ENCODE measurements at regions not wholly inside any gene's neighbourhood (a gene's known extent, or its start where the extent isn't known, plus 50 kb on each side); places are given as distances from the start of the nearest gene placed in this dataset.

- ChIA-PET POLR2A (no interaction called here), CTCF (no interaction called here)
- Histone ChIP-seq H3K9me3 (ENCODE audit: control insufficient read depth, insufficient read depth, low read depth, low read length) (no peaks in the 10 kb centered on the region), H3K4me1 (ENCODE audit: control insufficient read depth, insufficient read depth, low read length) (no peaks in the 10 kb centered on the region), H3K4me3 (ENCODE audit: low read depth, low read length) (no peak overlapping the region), H3K36me3 (ENCODE audit: control insufficient read depth in 2 of 2, insufficient read depth in 1 of 2, low read length in 2 of 2) (no peaks in the 10 kb centered on the region), H3K27ac (ENCODE audit: extremely low read depth, low read depth, low read length) (no peak overlapping the region)
- no peak for TF ChIP-seq ZNF292 (tag by site-specific recombination; IDR thresholded peaks at IDR 0.05; ENCODE audit: borderline replicate concordance, low read depth)
- TF ChIP-seq ATF2 (tag by site-specific recombination; IDR thresholded peaks at IDR 0.05; ENCODE audit: low read depth), result no peak
- no peak for TF ChIP-seq ZNF354C (tag by site-specific recombination; IDR thresholded peaks at IDR 0.05; ENCODE audit: borderline replicate concordance, low read depth)
- TF ChIP-seq ZBTB6 (tag by site-specific recombination; IDR thresholded peaks at IDR 0.05), result no peak
- TF ChIP-seq ZNF433 (tag by site-specific recombination; IDR thresholded peaks at IDR 0.05; ENCODE audit: low read depth), result no peak
- TF ChIP-seq ZNF394 (tag by site-specific recombination; IDR thresholded peaks at IDR 0.05; ENCODE audit: borderline replicate concordance), result no peak
- no peak for TF ChIP-seq ZNF341 (tag by site-specific recombination; IDR thresholded peaks at IDR 0.05; ENCODE audit: low read depth)
- no peak for TF ChIP-seq ZNF561 (tag by site-specific recombination; IDR thresholded peaks at IDR 0.05; ENCODE audit: borderline replicate concordance)
- TF ChIP-seq ZNF391 (tag by site-specific recombination; IDR thresholded peaks at IDR 0.05; ENCODE audit: borderline replicate concordance, low read depth), result no peak
- TF ChIP-seq ZNF214 (tag by site-specific recombination; IDR thresholded peaks at IDR 0.05; ENCODE audit: borderline replicate concordance), result no peak
- TF ChIP-seq ZIC2 (tag by site-specific recombination; IDR thresholded peaks at IDR 0.05), result no peak
- TF ChIP-seq ZBTB49 (tag by site-specific recombination; IDR thresholded peaks at IDR 0.05; ENCODE audit: low read depth), result no peak
These were observed 209.8 kb downstream of the ACTR3B start for GRCh38 chr7:152969335-152969734.

GRCh38 chr7:152969839-152970238 is 210.3 kb downstream of the ACTR3B start:
- no peaks in the 10 kb centered on the region for H3K36me3 ChIP-seq (ENCODE audit: control insufficient read depth in 2 of 2, insufficient read depth in 1 of 2, low read length in 2 of 2)
- ChIA-PET CTCF (no interaction called here), POLR2A (no interaction called here)
- no peak for TF ChIP-seq ZNF530 (tag by site-specific recombination; IDR thresholded peaks at IDR 0.05; ENCODE audit: low read depth)
- no peak for TF ChIP-seq ZBTB44 (tag by site-specific recombination; IDR thresholded peaks at IDR 0.05)
- TF ChIP-seq GFI1B (tag by site-specific recombination; IDR thresholded peaks at IDR 0.05), result no peak
- TF ChIP-seq ZNF830 (tag by site-specific recombination; IDR thresholded peaks at IDR 0.05; ENCODE audit: low read depth), result no peak
- H3K27ac ChIP-seq (ENCODE audit: extremely low read depth, low read depth, low read length), result no peak overlapping the region
- H3K4me3 ChIP-seq (ENCODE audit: low read depth, low read length), result no peak overlapping the region
- no peaks in the 10 kb centered on the region for H3K4me1 ChIP-seq (ENCODE audit: control insufficient read depth, insufficient read depth, low read length)
- H3K9me3 ChIP-seq (ENCODE audit: control insufficient read depth, insufficient read depth, low read depth, low read length), result no peaks in the 10 kb centered on the region
